HCT116 (cell line): ENCODE measurements at regions not wholly inside any gene's neighbourhood (a gene's known extent, or its start where the extent isn't known, plus 50 kb on each side); places are given as distances from the start of the nearest gene placed in this dataset.

Source experiments
- ATAC-seq: fragments of 200-7000 bp; cut with Tn5 transposase; 2 replicates; pipeline ENCODE4 v1.9.1; 2020; ENCODE audit warnings: mild to moderate bottlenecking, moderate library complexity
- BruUV-seq: library from RNA; stranded (reverse); fragments of 400-500 nt; replicated peaks from 2 replicates; lab custom pipeline; 2021; lab: Mats Ljungman, UMichigan
- CTCF ChIA-PET: fragments of 300-600 bp; sonication (Branson Sonifier 250); formaldehyde crosslinking; loops from one replicate; lab custom pipeline; 2021; ENCODE audit warnings: antibody characterized with exemption; lab: Charles Lee
- POLR2A ChIA-PET: fragments of 300-600, 350-600 bp; sonication (Branson Sonifier 250); formaldehyde crosslinking; loops from one replicate; lab custom pipeline; 2021; ENCODE audit warnings: antibody characterized with exemption; lab: Charles Lee
- RAD21 ChIA-PET, 2 experiments: fragments of 300-600 bp; sonication (Branson Sonifier 250); formaldehyde crosslinking; loops; one replicate each; lab custom pipeline; 2023; ENCODE audit warnings: low total read pairs in 2 of 2; ENCODE audit not compliant: uncharacterized antibody in 2 of 2, unreplicated experiment in 2 of 2, low non-redundant PET in 1 of 2; lab: Charles Lee
- DNase-seq: peaks from one replicate; pipeline ENCODE4 v3.0.0-alpha.2; 2010; ENCODE audit warnings: low read depth, low spot score
- H2AFZ ChIP-seq: fragments of 200-600 bp; shearing (Covaris generic), sonication (generic); 2 replicates; pipeline ENCODE4 v1.6.1; 2017; ENCODE audit warnings: low read depth, mixed run types, mixed read lengths, antibody characterized with exemption, low read length; ENCODE audit not compliant: poor library complexity, severe bottlenecking
- H3K27ac ChIP-seq: 2 replicates; pipeline ENCODE4 v1.5.1; 2012; ENCODE audit warnings: low read depth, low read length
- H3K27me3 ChIP-seq: fragments of 200-600 bp; sonication (generic); 2 replicates; pipeline ENCODE4 v1.6.1; 2016; ENCODE audit warnings: mixed run types, low read length, mixed read lengths; ENCODE audit not compliant: insufficient read depth
- H3K36me3 ChIP-seq, 2 experiments: fragments of 200-500 bp in 1 of 2; fragments of 200-600 bp in 1 of 2; sonication (Bioruptor generic) in 1 of 2; sonication (generic) in 1 of 2; 2 replicates each; pipeline versions ENCODE4 v1.5.1 to v1.6.1; 2014 to 2016; ENCODE audit warnings: low read length in 2 of 2, inconsistent platforms in 1 of 2, mixed read lengths in 1 of 2, mixed run types in 1 of 2; ENCODE audit not compliant: insufficient read depth in 2 of 2, control insufficient read depth in 1 of 2
- H3K4me1 ChIP-seq, 2 experiments: fragments of 200-600 bp in 1 of 2; sonication (generic) in 1 of 2; 2 replicates each; pipeline versions ENCODE4 v1.5.1 to v1.6.1; 2012 to 2017; ENCODE audit warnings: low read length in 2 of 2, inconsistent platforms in 1 of 2, mild to moderate bottlenecking in 1 of 2, mixed read lengths in 1 of 2, mixed run types in 1 of 2, moderate library complexity in 1 of 2; ENCODE audit not compliant: insufficient read depth in 2 of 2, control insufficient read depth in 1 of 2
- H3K4me2 ChIP-seq: fragments of 200-600 bp; sonication (generic); 2 replicates; pipeline ENCODE4 v1.6.1; 2017; ENCODE audit warnings: mixed run types, low read length, mixed read lengths
- H3K4me3 ChIP-seq, 2 experiments: fragments of 200-600 bp in 1 of 2; sonication (generic) in 1 of 2; replicated peaks in 1 of 2; 2 replicates each; pipeline ENCODE4 v1.5.1; 2011 to 2016; ENCODE audit warnings: low read length in 2 of 2, control low read depth in 1 of 2, low read depth in 1 of 2, mild to moderate bottlenecking in 1 of 2, mixed read lengths in 1 of 2, mixed run types in 1 of 2
- H3K79me2 ChIP-seq: fragments of 200-600 bp; sonication (generic); 2 replicates; pipeline ENCODE4 v1.6.1; 2017; ENCODE audit warnings: mild to moderate bottlenecking, mixed run types, low read length, moderate library complexity, mixed read lengths; ENCODE audit not compliant: insufficient read depth
- H3K9ac ChIP-seq: fragments of 200-600 bp; sonication (generic); 2 replicates; pipeline ENCODE4 v1.6.1; 2016; ENCODE audit warnings: low read length, mixed read lengths
- H3K9me2 ChIP-seq: fragments of 200-600 bp; sonication (generic), shearing (Covaris generic); 2 replicates; pipeline ENCODE4 v1.6.1; 2017; ENCODE audit warnings: mixed run types, mild to moderate bottlenecking, moderate library complexity; ENCODE audit not compliant: insufficient read depth
- H3K9me3 ChIP-seq, 2 experiments: fragments of 200-500 bp in 1 of 2; fragments of 200-600 bp in 1 of 2; sonication (Bioruptor generic) in 1 of 2; sonication (generic) in 1 of 2; 2 replicates each; pipeline ENCODE4 v1.6.1; 2014 to 2017; ENCODE audit warnings: low read length in 2 of 2, mixed read lengths in 2 of 2, inconsistent platforms in 1 of 2, low read depth in 1 of 2, mild to moderate bottlenecking in 1 of 2, mixed run types in 1 of 2, moderate library complexity in 1 of 2; ENCODE audit not compliant: control insufficient read depth in 1 of 2, insufficient read depth in 1 of 2
- H4K20me1 ChIP-seq: fragments of 200-600 bp; sonication (generic), shearing (Covaris generic); 2 replicates; pipeline ENCODE4 v1.6.1; 2017; ENCODE audit warnings: mixed run types, mild to moderate bottlenecking, moderate library complexity; ENCODE audit not compliant: insufficient read depth
- CEBPB ChIP-seq: IDR thresholded peaks from 2 replicates; pipeline ENCODE4 v1.6.1; 2012; ENCODE audit warnings: low read depth
- ELF1 ChIP-seq: IDR thresholded peaks from 2 replicates; pipeline ENCODE4 v1.6.1; 2012; ENCODE audit warnings: low read depth, borderline replicate concordance
- EZH2 ChIP-seq: fragments of 200-600 bp; sonication (generic); IDR thresholded peaks from 2 replicates; pipeline ENCODE4 v1.6.1; 2017; ENCODE audit warnings: antibody characterized with exemption, mixed run types
- JUND ChIP-seq: IDR thresholded peaks from 2 replicates; pipeline ENCODE4 v1.6.1; 2012
- POLR2A ChIP-seq: IDR thresholded peaks from 2 replicates; pipeline ENCODE4 v1.7.0; 2011; ENCODE audit warnings: borderline replicate concordance; ENCODE audit not compliant: insufficient read depth, insufficient read length; ENCODE audit errors: extremely low read depth
- RAD21 ChIP-seq: IDR thresholded peaks from 2 replicates; pipeline ENCODE4 v1.6.1; 2012; ENCODE audit warnings: low read depth, mild to moderate bottlenecking
- SP1 ChIP-seq: IDR thresholded peaks from 2 replicates; pipeline ENCODE4 v1.6.1; 2012; ENCODE audit warnings: low read depth
- SRF ChIP-seq: IDR thresholded peaks from 2 replicates; pipeline ENCODE4 v1.6.1; 2012; ENCODE audit warnings: low read depth
- ZBTB33 ChIP-seq: IDR thresholded peaks from 2 replicates; pipeline ENCODE4 v1.6.1; 2011; ENCODE audit warnings: mild to moderate bottlenecking, low read length, moderate library complexity; ENCODE audit not compliant: insufficient replicate concordance; ENCODE audit errors: extremely low read depth
- ZFX ChIP-seq: fragments of 450-650 bp; IDR thresholded peaks from 2 replicates; pipeline ENCODE4 v1.6.1; 2017
- intact Hi-C: fragments of 100-400 bp; cut with micrococcal nuclease; formaldehyde crosslinking; loops from 2 replicates; pipeline ENCODE4 v1.10.0; 2022
- TF ChIP-seq, protein P1 (sequence below), 3 experiments: fragments of 200-600 bp in 1 of 3; sonication (generic) in 1 of 3; IDR thresholded peaks in 2 of 3; conservative IDR thresholded peaks in 1 of 3; 2 replicates each; pipeline ENCODE4 v1.5.1; 2012 to 2017; ENCODE audit warnings: low read depth in 2 of 3, low read length in 2 of 3, antibody characterized with exemption in 1 of 3, borderline replicate concordance in 1 of 3, control low read depth in 1 of 3, mild to moderate bottlenecking in 1 of 3, mixed read lengths in 1 of 3, mixed run types in 1 of 3, moderate library complexity in 1 of 3; ENCODE audit not compliant: insufficient read depth in 1 of 3

DNA sequence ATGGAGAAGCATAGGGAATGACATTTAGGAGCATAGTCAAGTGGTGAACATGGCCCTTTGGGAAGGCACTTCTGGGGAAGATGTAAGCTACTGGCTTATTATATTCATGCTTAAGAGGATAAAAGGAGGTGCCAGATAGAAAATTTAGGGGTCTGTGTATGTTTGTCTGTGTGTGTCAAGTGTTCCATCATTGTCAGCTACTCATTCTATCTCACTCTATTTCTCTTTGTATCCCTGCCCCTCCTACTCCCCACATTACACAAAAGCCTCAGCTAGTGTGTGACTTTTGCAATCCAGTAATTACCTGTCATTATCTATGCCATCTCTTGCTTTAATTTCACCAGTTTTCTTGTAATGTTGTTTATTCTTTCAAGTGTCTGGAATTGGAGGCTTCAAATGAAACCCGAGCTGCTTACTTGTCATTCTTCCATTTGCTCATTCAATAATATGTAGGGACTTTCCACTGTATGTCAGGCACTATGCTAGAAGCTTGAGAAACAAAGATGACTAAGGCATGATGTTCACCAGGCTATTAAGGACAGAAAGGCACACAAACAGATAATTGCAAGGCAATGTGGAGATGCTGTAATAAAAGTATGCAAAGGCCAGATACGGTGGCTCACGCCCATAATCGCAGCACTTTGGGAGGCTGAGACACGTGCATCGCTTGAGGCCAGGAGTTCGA lies 229.8 kb upstream of the TEX13C start:
- Histone ChIP-seq H3K79me2 (no peaks in the 10 kb centered on the region), H3K27me3 (no peaks in the 10 kb centered on the region), H4K20me1 (no peaks in the 10 kb centered on the region), H3K9me3 (no peaks in the 10 kb centered on the region), H3K4me3 (no peak overlapping the region), H3K4me1 (no peaks in the 10 kb centered on the region), H2AFZ (no peak overlapping the region), H3K36me3 (no peaks in the 10 kb centered on the region), H3K9ac (no peak overlapping the region), H3K27ac (no peak overlapping the region), H3K9me2 (no peaks in the 10 kb centered on the region), H3K4me2 (no peak overlapping the region)
- ChIA-PET RAD21 (no interaction called here), POLR2A (no interaction called here), CTCF (no interaction called here)
- intact Hi-C loops: no loop called here
- ATAC-seq (no peak), DNase-seq (no peak)
- BruUV-seq: no TSS peak
- TF ChIP-seq CEBPB (no peak), SP1 (no peak)

GRCh38 chrX:125093852-125094251 lies 225.8 kb upstream of the TEX13C start:
- H3K4me1 ChIP-seq: no peaks in the 10 kb centered on the region
- H3K4me3 ChIP-seq: no peak overlapping the region
- ChIA-PET RAD21 (no interaction called here), POLR2A (no interaction called here), CTCF (no interaction called here)
- no TSS peak for BruUV-seq
- no peaks in the 10 kb centered on the region for H3K27me3 ChIP-seq
- no peak overlapping the region for H3K9ac ChIP-seq
- no peak for ATAC-seq
- H3K36me3 ChIP-seq: no peaks in the 10 kb centered on the region
- no peaks in the 10 kb centered on the region for H3K9me3 ChIP-seq
- no peaks in the 10 kb centered on the region for H3K79me2 ChIP-seq
- no peak overlapping the region for H2AFZ ChIP-seq
- no peaks in the 10 kb centered on the region for H4K20me1 ChIP-seq
- no peak for DNase-seq
- H3K9me2 ChIP-seq: no peaks in the 10 kb centered on the region
- intact Hi-C loops: no loop called here
- TF ChIP-seq POLR2A (no peak), ZFX (no peak), EZH2 (no peak), JUND (no peak), ELF1 (no peak), SRF (no peak), SP1 (no peak), RAD21 (no peak), ZBTB33 (no peak)
- TF ChIP-seq, protein P1, sequence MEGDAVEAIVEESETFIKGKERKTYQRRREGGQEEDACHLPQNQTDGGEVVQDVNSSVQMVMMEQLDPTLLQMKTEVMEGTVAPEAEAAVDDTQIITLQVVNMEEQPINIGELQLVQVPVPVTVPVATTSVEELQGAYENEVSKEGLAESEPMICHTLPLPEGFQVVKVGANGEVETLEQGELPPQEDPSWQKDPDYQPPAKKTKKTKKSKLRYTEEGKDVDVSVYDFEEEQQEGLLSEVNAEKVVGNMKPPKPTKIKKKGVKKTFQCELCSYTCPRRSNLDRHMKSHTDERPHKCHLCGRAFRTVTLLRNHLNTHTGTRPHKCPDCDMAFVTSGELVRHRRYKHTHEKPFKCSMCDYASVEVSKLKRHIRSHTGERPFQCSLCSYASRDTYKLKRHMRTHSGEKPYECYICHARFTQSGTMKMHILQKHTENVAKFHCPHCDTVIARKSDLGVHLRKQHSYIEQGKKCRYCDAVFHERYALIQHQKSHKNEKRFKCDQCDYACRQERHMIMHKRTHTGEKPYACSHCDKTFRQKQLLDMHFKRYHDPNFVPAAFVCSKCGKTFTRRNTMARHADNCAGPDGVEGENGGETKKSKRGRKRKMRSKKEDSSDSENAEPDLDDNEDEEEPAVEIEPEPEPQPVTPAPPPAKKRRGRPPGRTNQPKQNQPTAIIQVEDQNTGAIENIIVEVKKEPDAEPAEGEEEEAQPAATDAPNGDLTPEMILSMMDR (IDR thresholded peaks at IDR 0.05 in 2 of 3, conservative IDR thresholded peaks at IDR 0.05 in 1 of 3; ENCODE audit: borderline replicate concordance in 1 of 3, insufficient read depth in 1 of 3, low read depth in 2 of 3, low read length in 2 of 3): no peak
- no peak overlapping the region for H3K4me2 ChIP-seq
- H3K27ac ChIP-seq: no peak overlapping the region
